Ishikawa (cell line): ENCODE measurements at regions not wholly inside any gene's neighbourhood (a gene's known extent, or its start where the extent isn't known, plus 50 kb on each side); places are given as distances from the start of the nearest gene placed in this dataset.

Experiments used
- CEBPB ChIP-seq: IDR thresholded peaks from 2 replicates; pipeline ENCODE4 v1.6.1; 2012
- CREB1 ChIP-seq: IDR thresholded peaks from 2 replicates; pipeline ENCODE4 v1.6.1; 2012; ENCODE audit warnings: low read depth
- EGR1 ChIP-seq: IDR thresholded peaks from 2 replicates; pipeline ENCODE4 v1.6.1; 2012
- EP300 ChIP-seq: IDR thresholded peaks from 2 replicates; pipeline ENCODE4 v1.6.1; 2012; ENCODE audit warnings: borderline replicate concordance
- FOXM1 ChIP-seq: IDR thresholded peaks from 2 replicates; pipeline ENCODE4 v1.6.1; 2012; ENCODE audit warnings: low read depth, borderline replicate concordance
- NFIC ChIP-seq: IDR thresholded peaks from 2 replicates; pipeline ENCODE4 v1.6.1; 2012
- RAD21 ChIP-seq: IDR thresholded peaks from 2 replicates; pipeline ENCODE4 v1.6.1; 2012; ENCODE audit warnings: low read depth
- TAF1 ChIP-seq: IDR thresholded peaks from 2 replicates; pipeline ENCODE4 v1.6.1; 2012; ENCODE audit warnings: low read depth, mild to moderate bottlenecking
- TCF12 ChIP-seq: IDR thresholded peaks from 2 replicates; pipeline ENCODE4 v1.6.1; 2012; ENCODE audit warnings: low read depth
- TEAD4 ChIP-seq: IDR thresholded peaks from 2 replicates; pipeline ENCODE4 v1.6.1; 2012
- YY1 ChIP-seq: IDR thresholded peaks from 2 replicates; pipeline ENCODE4 v1.6.1; 2012; ENCODE audit warnings: low read depth
- ZBTB7A ChIP-seq: IDR thresholded peaks from 2 replicates; pipeline ENCODE4 v1.6.1; 2012; ENCODE audit warnings: low read depth
- TF ChIP-seq, protein P1 (sequence below): IDR thresholded peaks from 2 replicates; pipeline ENCODE4 v1.6.1; 2012
- TF ChIP-seq, protein P2 (sequence below): IDR thresholded peaks from 2 replicates; pipeline ENCODE4 v1.6.1; 2012
- TF ChIP-seq, protein P3 (sequence below): IDR thresholded peaks from 2 replicates; pipeline ENCODE4 v1.6.1; 2012; ENCODE audit warnings: low read depth, mild to moderate bottlenecking

DNA sequence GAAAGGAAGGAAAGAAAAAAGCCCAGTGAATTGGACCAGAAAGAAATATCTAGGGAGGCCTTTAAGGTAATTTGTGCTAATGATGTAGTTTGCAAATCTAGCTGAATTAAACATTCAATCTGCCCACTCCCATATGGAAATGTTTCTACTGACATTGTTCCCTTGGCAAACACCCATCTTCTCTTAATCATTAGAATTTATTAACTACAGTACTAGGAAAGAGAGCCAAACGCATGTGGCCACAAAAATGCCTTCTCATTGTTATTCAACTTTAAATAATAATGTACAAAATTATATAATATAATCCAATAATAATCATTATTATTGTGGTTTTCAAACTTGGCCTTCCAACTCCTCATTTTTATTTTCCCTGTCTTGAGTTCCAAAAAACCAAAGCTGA, 234.7 kb downstream of the NHLRC3 start:
- TF ChIP-seq YY1: no peak
- no peak for TF ChIP-seq CEBPB
- TF ChIP-seq ZBTB7A: no peak
- no peak for TF ChIP-seq CREB1
- TF ChIP-seq FOXM1: no peak
- TF ChIP-seq, protein P1, sequence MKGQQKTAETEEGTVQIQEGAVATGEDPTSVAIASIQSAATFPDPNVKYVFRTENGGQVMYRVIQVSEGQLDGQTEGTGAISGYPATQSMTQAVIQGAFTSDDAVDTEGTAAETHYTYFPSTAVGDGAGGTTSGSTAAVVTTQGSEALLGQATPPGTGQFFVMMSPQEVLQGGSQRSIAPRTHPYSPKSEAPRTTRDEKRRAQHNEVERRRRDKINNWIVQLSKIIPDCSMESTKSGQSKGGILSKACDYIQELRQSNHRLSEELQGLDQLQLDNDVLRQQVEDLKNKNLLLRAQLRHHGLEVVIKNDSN: no peak
- no peak for TF ChIP-seq EP300
- TF ChIP-seq NFIC: no peak
- TF ChIP-seq, protein P2, sequence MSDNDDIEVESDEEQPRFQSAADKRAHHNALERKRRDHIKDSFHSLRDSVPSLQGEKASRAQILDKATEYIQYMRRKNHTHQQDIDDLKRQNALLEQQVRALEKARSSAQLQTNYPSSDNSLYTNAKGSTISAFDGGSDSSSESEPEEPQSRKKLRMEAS: no peak

DNA sequence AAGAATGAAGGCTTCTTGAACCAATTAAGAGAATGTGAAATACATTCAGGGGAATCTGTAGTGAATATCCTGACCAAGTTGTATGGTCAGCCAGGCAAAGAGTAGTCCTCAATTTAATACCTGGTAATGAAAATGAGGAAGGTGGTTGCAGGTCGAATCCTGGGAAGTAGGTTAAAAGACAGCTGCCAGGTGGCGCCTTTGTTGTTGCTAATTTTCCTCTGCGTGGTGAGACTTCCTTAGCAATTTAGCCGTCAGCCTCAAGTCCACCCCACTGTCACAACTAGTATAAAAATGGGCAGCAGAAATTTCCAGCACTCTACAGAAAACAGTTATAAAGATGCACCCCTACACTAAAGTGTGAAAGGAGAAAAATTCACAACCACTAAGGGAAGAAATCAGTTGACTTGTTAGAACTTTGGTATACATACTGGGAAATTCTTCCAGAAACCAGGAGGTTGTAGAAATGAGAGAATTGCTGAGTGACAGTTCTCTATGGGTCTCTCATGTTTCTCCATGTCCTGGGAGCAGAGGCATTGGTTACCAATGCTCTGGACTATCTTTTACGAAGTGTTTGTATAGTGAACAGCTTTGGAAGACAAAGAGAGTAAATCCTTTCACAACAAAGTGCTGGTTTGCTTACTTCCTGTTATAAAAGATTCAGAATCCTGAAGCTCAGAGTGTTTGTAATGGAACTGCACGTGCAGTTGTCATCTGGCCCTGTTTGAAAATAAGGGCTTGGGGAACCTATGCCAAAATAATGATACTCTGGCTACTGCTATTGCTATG, 235.9 kb downstream of the NHLRC3 start:
- TF ChIP-seq CEBPB (no peak), RAD21 (peak; percentile 69)

DNA sequence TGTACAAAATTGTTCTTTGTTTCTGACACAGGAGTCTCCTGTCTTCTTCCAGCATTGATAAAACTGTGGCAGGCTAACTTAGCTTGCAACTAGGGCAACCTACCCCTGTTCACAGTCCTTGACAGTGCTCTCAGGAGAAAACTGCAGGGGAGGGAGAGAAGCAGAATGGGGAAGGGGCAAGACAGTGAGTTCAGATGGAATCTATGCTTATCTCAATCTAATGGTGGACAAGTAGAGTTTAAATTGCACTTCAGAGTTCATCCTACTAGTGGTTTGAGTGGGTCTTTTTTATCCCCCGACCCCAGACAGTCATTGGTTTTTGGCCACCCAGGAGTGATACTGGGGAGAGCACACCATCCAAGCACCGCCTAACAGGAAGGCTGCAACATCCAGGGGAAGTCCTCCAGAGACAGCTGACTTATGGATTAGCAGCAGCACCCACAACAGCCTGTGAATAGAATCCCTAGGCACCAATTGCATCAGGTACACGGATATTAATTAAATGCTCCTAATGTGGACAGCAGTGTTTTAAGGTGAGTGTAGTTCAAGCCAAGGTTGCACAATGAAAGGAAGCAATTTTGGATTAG, 236.6 kb downstream of the NHLRC3 start:
- TF ChIP-seq CEBPB (no peak), NFIC (no peak), RAD21 (no peak), TCF12 (no peak), TAF1 (no peak), YY1 (no peak), EGR1 (no peak), FOXM1 (no peak), ZBTB7A (no peak), CREB1 (no peak), TEAD4 (no peak), EP300 (no peak)
- TF ChIP-seq, protein P3, sequence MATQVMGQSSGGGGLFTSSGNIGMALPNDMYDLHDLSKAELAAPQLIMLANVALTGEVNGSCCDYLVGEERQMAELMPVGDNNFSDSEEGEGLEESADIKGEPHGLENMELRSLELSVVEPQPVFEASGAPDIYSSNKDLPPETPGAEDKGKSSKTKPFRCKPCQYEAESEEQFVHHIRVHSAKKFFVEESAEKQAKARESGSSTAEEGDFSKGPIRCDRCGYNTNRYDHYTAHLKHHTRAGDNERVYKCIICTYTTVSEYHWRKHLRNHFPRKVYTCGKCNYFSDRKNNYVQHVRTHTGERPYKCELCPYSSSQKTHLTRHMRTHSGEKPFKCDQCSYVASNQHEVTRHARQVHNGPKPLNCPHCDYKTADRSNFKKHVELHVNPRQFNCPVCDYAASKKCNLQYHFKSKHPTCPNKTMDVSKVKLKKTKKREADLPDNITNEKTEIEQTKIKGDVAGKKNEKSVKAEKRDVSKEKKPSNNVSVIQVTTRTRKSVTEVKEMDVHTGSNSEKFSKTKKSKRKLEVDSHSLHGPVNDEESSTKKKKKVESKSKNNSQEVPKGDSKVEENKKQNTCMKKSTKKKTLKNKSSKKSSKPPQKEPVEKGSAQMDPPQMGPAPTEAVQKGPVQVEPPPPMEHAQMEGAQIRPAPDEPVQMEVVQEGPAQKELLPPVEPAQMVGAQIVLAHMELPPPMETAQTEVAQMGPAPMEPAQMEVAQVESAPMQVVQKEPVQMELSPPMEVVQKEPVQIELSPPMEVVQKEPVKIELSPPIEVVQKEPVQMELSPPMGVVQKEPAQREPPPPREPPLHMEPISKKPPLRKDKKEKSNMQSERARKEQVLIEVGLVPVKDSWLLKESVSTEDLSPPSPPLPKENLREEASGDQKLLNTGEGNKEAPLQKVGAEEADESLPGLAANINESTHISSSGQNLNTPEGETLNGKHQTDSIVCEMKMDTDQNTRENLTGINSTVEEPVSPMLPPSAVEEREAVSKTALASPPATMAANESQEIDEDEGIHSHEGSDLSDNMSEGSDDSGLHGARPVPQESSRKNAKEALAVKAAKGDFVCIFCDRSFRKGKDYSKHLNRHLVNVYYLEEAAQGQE: no peak
- TF ChIP-seq, protein P2: no peak
- TF ChIP-seq, protein P1: no peak

DNA sequence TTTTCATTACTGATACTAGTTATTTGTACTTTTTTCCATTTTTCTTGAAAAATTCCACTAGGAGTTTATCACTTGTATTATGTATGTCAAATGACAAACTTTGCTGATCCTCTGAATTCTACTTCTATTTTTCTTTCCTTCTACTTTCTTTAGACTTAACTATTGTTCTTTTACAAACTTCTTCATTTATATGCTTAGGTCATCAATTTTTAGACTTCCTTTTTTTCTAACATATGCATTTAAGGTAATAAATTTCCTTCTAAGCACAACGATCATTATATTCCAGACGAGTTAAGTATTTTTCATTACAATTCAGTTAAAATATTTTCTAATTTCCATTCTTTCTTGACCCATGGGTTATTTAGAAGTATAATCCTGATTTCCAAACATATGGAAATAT, 240.8 kb downstream of the NHLRC3 start:
- no peak for TF ChIP-seq TAF1
- no peak for TF ChIP-seq EGR1
- TF ChIP-seq, protein P2: no peak
- TF ChIP-seq CEBPB: no peak
- TF ChIP-seq TCF12: no peak
- TF ChIP-seq ZBTB7A: no peak
- TF ChIP-seq FOXM1: no peak
- TF ChIP-seq, protein P3: no peak
- no peak for TF ChIP-seq CREB1
- TF ChIP-seq RAD21: no peak
- TF ChIP-seq EP300: no peak
- no peak for TF ChIP-seq YY1
- no peak for TF ChIP-seq TEAD4
- TF ChIP-seq NFIC: no peak
- TF ChIP-seq, protein P1: no peak

DNA sequence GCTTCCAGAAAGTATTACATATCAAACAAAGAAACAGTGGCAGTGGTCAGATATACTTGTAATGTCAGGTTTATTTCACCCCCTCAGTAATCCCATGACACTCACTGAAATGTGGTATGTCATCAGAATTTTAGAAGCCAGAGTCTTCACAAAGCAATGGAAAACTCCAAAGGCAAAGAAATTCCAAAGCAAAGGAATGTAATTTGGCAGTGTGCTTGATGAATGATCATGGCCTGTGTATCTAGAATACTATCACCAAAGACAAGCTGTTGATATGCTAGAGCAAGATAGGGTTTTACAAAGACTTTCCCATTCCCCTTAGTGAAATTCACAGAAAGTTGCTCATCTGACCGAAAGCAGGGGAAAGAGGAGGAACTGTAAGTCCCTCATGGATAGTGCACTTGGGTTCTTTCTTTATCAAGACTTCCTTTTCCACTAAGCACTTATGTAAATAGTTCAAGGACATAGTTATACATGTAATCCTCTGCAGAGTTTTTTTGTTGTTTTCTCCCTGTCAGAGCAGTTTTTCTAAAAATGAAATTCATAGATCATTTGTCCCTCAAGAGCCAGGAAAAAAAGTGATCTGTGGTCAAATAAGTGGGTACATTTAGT, 243.4 kb downstream of the NHLRC3 start:
- TF ChIP-seq, protein P2: no peak
- TF ChIP-seq EP300 (no peak), CREB1 (no peak), CEBPB (no peak), TEAD4 (no peak), YY1 (no peak), RAD21 (no peak), EGR1 (no peak), TCF12 (no peak), NFIC (no peak), TAF1 (no peak), ZBTB7A (no peak), FOXM1 (no peak)
- TF ChIP-seq, protein P3: no peak
- TF ChIP-seq, protein P1: no peak
